ENCODE measurements at regions not wholly inside any gene's neighbourhood (a gene's known extent, or its start where the extent isn't known, plus 50 kb on each side); places are given as distances from the start of the nearest gene placed in this dataset.

DNA sequence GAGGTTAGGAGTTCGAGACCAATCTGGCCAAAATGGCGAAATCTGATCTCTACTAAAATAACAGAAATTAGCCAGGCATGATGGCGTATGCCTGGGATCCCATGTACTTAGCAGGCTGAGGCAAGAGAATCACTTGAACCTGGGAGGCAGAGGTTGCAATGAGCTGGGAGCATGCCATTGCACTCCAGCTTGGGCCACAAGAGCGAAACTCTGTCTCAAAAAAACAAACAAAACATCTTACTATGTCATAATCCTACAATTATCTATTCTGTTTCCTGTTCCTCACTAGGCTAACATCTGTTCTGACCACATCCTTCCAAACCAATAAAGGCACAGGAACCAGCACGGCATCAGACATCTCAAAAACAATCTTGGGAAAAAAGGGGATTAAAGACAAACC, 361.8 kb upstream of the UBE2E3 start:
- TF ChIP-seq, protein P1, sequence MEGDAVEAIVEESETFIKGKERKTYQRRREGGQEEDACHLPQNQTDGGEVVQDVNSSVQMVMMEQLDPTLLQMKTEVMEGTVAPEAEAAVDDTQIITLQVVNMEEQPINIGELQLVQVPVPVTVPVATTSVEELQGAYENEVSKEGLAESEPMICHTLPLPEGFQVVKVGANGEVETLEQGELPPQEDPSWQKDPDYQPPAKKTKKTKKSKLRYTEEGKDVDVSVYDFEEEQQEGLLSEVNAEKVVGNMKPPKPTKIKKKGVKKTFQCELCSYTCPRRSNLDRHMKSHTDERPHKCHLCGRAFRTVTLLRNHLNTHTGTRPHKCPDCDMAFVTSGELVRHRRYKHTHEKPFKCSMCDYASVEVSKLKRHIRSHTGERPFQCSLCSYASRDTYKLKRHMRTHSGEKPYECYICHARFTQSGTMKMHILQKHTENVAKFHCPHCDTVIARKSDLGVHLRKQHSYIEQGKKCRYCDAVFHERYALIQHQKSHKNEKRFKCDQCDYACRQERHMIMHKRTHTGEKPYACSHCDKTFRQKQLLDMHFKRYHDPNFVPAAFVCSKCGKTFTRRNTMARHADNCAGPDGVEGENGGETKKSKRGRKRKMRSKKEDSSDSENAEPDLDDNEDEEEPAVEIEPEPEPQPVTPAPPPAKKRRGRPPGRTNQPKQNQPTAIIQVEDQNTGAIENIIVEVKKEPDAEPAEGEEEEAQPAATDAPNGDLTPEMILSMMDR (conservative IDR thresholded peaks at IDR 0.05; ENCODE audit: low read length), result no peak
- no peak overlapping the region for H3K4me3 ChIP-seq (ENCODE audit: low read length)
- DNase-seq (ENCODE audit: low read depth), result peak; percentile 40

DNA sequence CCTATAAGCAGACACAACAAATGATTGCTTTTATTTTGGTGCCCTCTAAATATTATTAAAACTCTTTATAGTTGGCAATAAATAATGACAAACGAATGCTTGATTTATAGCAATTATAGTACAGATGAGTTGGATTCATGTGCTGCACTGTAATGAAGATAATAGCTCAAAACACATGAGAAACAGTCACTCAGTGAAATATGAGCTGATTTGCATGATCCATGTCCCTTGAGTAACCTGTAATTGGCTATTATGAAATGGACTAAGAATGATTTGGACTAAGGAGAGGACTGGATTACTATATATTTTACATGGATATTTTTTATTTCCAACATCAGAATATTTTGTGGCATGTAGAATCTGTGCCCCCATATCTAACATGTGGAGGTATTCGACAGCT, 365.6 kb upstream of the UBE2E3 start:
- no peak for DNase-seq (ENCODE audit: low read depth)
- H3K4me3 ChIP-seq (ENCODE audit: low read length), result no peak overlapping the region
- TF ChIP-seq, protein P1 (conservative IDR thresholded peaks at IDR 0.05; ENCODE audit: low read length), result no peak

GRCh38 chr2:180609626-180610340, 370.6 kb upstream of the UBE2E3 start:
- TF ChIP-seq, protein P1 (conservative IDR thresholded peaks at IDR 0.05; ENCODE audit: low read length), result no peak
- no peak overlapping the region for H3K4me3 ChIP-seq (ENCODE audit: low read length)
- no peak for DNase-seq (ENCODE audit: low read depth)

DNA sequence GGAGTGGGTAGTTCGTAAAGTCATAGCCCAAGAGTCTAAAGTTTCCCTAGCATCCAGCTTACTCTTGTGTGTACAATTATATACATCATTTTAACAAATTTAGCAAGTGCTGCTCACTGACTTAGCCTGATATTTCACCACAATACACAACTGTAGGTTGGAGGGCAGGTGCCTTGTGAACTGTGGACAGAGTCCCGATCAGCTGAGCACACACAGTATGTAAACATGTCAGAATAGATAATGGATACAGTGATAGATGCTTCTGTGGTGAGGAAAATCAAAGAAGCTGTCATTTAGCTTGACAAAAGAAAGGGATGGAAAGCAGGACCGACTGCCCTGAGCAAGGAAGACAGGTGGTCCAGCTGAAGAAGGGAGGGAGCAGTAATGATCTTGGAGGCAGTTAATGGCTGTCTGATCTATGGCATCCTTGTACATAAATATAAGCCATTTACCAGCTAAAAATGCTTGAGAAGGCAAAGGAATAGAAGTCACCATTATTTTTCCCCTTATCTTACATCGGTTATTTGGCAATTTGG, 372.8 kb upstream of the UBE2E3 start:
- no peak for DNase-seq (ENCODE audit: low read depth)
- TF ChIP-seq, protein P1 (conservative IDR thresholded peaks at IDR 0.05; ENCODE audit: low read length), result no peak
- H3K4me3 ChIP-seq (ENCODE audit: low read length), result no peak overlapping the region

GRCh38 chr2:180604077-180604476, 376.3 kb upstream of the UBE2E3 start:
- TF ChIP-seq, protein P1 (conservative IDR thresholded peaks at IDR 0.05; ENCODE audit: low read length), result peak; percentile 31
- H3K4me3 ChIP-seq (ENCODE audit: low read length), result no peak overlapping the region
- no peak for DNase-seq (ENCODE audit: low read depth)

- TF ChIP-seq, protein P1 (conservative IDR thresholded peaks at IDR 0.05; ENCODE audit: low read length), result no peak
- no peak for DNase-seq (ENCODE audit: low read depth)
- H3K4me3 ChIP-seq (ENCODE audit: low read length), result no peak overlapping the region
Observed at GRCh38 chr2:180601016-180601415, 379.4 kb upstream of the UBE2E3 start.

GRCh38 chr2:180599804-180600203, 380.6 kb upstream of the UBE2E3 start:
- no peak for DNase-seq (ENCODE audit: low read depth)
- H3K4me3 ChIP-seq (ENCODE audit: low read length), result no peak overlapping the region
- TF ChIP-seq, protein P1 (conservative IDR thresholded peaks at IDR 0.05; ENCODE audit: low read length), result no peak
